Superior temporal gyrus (tissue), 1 donor: ENCODE measurements at regions not wholly inside any gene's neighbourhood (a gene's known extent, or its start where the extent isn't known, plus 50 kb on each side); places are given as distances from the start of the nearest gene placed in this dataset.

Source experiments
- DNase-seq: peaks from one replicate; pipeline ENCODE4 v3.0.0-alpha.2; 2016; ENCODE audit errors: extremely low spot score

- DNase-seq, result no peak
Observed at GRCh38 chr7:114126095-114126494, 207.3 kb upstream of the PPP1R3A start.

- DNase-seq, result no peak
Observed at GRCh38 chr7:114112806-114113205, 194.0 kb upstream of the PPP1R3A start.

- DNase-seq, result no peak
Observed at GRCh38 chr7:114110666-114111065, 191.9 kb upstream of the PPP1R3A start.

- DNase-seq, result no peak
Observed at GRCh38 chr7:114109721-114110120, 190.9 kb upstream of the PPP1R3A start.

GRCh38 chr7:114109304-114109703 is 190.5 kb upstream of the PPP1R3A start:
- DNase-seq, result no peak

- DNase-seq, result no peak
Observed at GRCh38 chr7:114108510-114108909, 189.7 kb upstream of the PPP1R3A start.

- no peak for DNase-seq
Observed at GRCh38 chr7:114107522-114107921, 188.7 kb upstream of the PPP1R3A start.

- DNase-seq, result no peak
Observed at GRCh38 chr7:114104035-114104434, 185.2 kb upstream of the PPP1R3A start.

GRCh38 chr7:114102996-114103395 is 184.2 kb upstream of the PPP1R3A start:
- no peak for DNase-seq

- no peak for DNase-seq
Observed at GRCh38 chr7:114102131-114102530, 183.3 kb upstream of the PPP1R3A start.

- DNase-seq, result no peak
Observed at GRCh38 chr7:114100810-114101209, 182.0 kb upstream of the PPP1R3A start.

GRCh38 chr7:114099337-114099736 is 180.5 kb upstream of the PPP1R3A start:
- DNase-seq, result no peak

GRCh38 chr7:114095885-114096284 is 177.1 kb upstream of the PPP1R3A start:
- DNase-seq, result no peak

GRCh38 chr7:114088470-114088940 is 169.7 kb upstream of the PPP1R3A start:
- no peak for DNase-seq

- no peak for DNase-seq
Observed at GRCh38 chr7:114087653-114088469, 169.1 kb upstream of the PPP1R3A start.

GRCh38 chr7:114086914-114087652 is 168.3 kb upstream of the PPP1R3A start:
- DNase-seq, result no peak

GRCh38 chr7:114086537-114086913 is 167.7 kb upstream of the PPP1R3A start:
- no peak for DNase-seq

GRCh38 chr7:114085592-114086501 is 167.0 kb upstream of the PPP1R3A start:
- DNase-seq, result no peak

GRCh38 chr7:114085313-114085591 is 166.4 kb upstream of the PPP1R3A start:
- DNase-seq, result no peak

- DNase-seq, result no peak
Observed at GRCh38 chr7:114084472-114085312, 165.9 kb upstream of the PPP1R3A start.

- DNase-seq, result no peak
Observed at GRCh38 chr7:114084002-114084471, 165.2 kb upstream of the PPP1R3A start.
